Nephron progenitor cell (in vitro differentiated cells): ENCODE measurements at regions not wholly inside any gene's neighbourhood (a gene's known extent, or its start where the extent isn't known, plus 50 kb on each side); places are given as distances from the start of the nearest gene placed in this dataset.

ENCODE experiments used
- DNase-seq: peaks from one replicate; pipeline ENCODE4 v3.0.0; 2021
- H3K27ac Mint-ChIP-seq: 2 replicates; pipeline ENCODE4 v1.8.0; 2021; ENCODE audit warnings: mild to moderate bottlenecking, moderate library complexity, mixed read lengths
- H3K27me3 Mint-ChIP-seq: 2 replicates; pipeline ENCODE4 v1.8.0; 2021; ENCODE audit warnings: mild to moderate bottlenecking, low read depth, mixed read lengths; ENCODE audit not compliant: poor library complexity
- H3K36me3 Mint-ChIP-seq: 2 replicates; pipeline ENCODE4 v1.8.0; 2021; ENCODE audit warnings: low read depth, mixed read lengths
- H3K4me1 Mint-ChIP-seq: 2 replicates; pipeline ENCODE4 v1.8.0; 2021; ENCODE audit warnings: mixed read lengths
- H3K4me3 Mint-ChIP-seq: 2 replicates; pipeline ENCODE4 v1.8.0; 2021; ENCODE audit warnings: mild to moderate bottlenecking, moderate library complexity, mixed read lengths
- H3K9me3 Mint-ChIP-seq: 2 replicates; pipeline ENCODE4 v1.8.0; 2021; ENCODE audit warnings: mild to moderate bottlenecking, moderate library complexity, mixed read lengths
- CTCF ChIP-seq: fragments of 200-600 bp; sonication (generic); IDR thresholded peaks from 2 replicates; pipeline ENCODE4 v1.5.0; 2021; ENCODE audit warnings: antibody characterized with exemption

- H3K4me1 Mint-ChIP-seq = no peaks in the 10 kb centered on the region
- no peak for TF ChIP-seq CTCF
- no peak for DNase-seq
- H3K36me3 Mint-ChIP-seq = no peaks in the 10 kb centered on the region
- H3K9me3 Mint-ChIP-seq = peaks cover 9% of the 10 kb centered on the region
- H3K4me3 Mint-ChIP-seq = no peak overlapping the region
- peak overlapping the region; percentile 18 for H3K27ac Mint-ChIP-seq
- peaks cover 15% of the 10 kb centered on the region for H3K27me3 Mint-ChIP-seq
Measured at GRCh38 chr12:127304751-127305725, 961.9 kb upstream of the TMEM132C start.

- Mint-ChIP-seq H3K36me3 (no peaks in the 10 kb centered on the region), H3K27me3 (peaks cover 12% of the 10 kb centered on the region), H3K4me3 (no peak overlapping the region), H3K27ac (no peak overlapping the region), H3K4me1 (no peaks in the 10 kb centered on the region), H3K9me3 (no peaks in the 10 kb centered on the region)
- no peak for TF ChIP-seq CTCF
- DNase-seq = no peak
Measured at GRCh38 chr12:127306604-127307215, 960.3 kb upstream of the TMEM132C start.

GRCh38 chr12:127307528-127307927 lies 959.4 kb upstream of the TMEM132C start:
- H3K27me3 Mint-ChIP-seq = peaks cover 11% of the 10 kb centered on the region
- no peaks in the 10 kb centered on the region for H3K36me3 Mint-ChIP-seq
- no peak overlapping the region for H3K4me3 Mint-ChIP-seq
- no peaks in the 10 kb centered on the region for H3K9me3 Mint-ChIP-seq
- no peaks in the 10 kb centered on the region for H3K4me1 Mint-ChIP-seq
- no peak for DNase-seq
- TF ChIP-seq CTCF = no peak
- no peak overlapping the region for H3K27ac Mint-ChIP-seq

GRCh38 chr12:127308148-127308547 lies 958.8 kb upstream of the TMEM132C start:
- H3K36me3 Mint-ChIP-seq = no peaks in the 10 kb centered on the region
- TF ChIP-seq CTCF = no peak
- H3K27me3 Mint-ChIP-seq = peaks cover 6% of the 10 kb centered on the region
- H3K9me3 Mint-ChIP-seq = no peaks in the 10 kb centered on the region
- no peak overlapping the region for H3K27ac Mint-ChIP-seq
- H3K4me1 Mint-ChIP-seq = no peaks in the 10 kb centered on the region
- H3K4me3 Mint-ChIP-seq = no peak overlapping the region
- no peak for DNase-seq

- peaks cover 12% of the 10 kb centered on the region for H3K9me3 Mint-ChIP-seq
- H3K27ac Mint-ChIP-seq = no peak overlapping the region
- DNase-seq = no peak
- no peak for TF ChIP-seq CTCF
- H3K4me1 Mint-ChIP-seq = no peaks in the 10 kb centered on the region
- peaks cover 9% of the 10 kb centered on the region for H3K27me3 Mint-ChIP-seq
- no peak overlapping the region for H3K4me3 Mint-ChIP-seq
- H3K36me3 Mint-ChIP-seq = no peaks in the 10 kb centered on the region
Measured at GRCh38 chr12:127310548-127310947, 956.4 kb upstream of the TMEM132C start.
